Panc1 (cell line): ENCODE measurements at regions not wholly inside any gene's neighbourhood (a gene's known extent, or its start where the extent isn't known, plus 50 kb on each side); places are given as distances from the start of the nearest gene placed in this dataset.

Experiments used
- ATAC-seq: fragments of 200-7000 bp; cut with Tn5 transposase; 2 replicates; pipeline ENCODE4 v1.9.1; 2020; ENCODE audit warnings: mild to moderate bottlenecking, moderate library complexity
- BruUV-seq: library from RNA; stranded (reverse); fragments of 400-500 nt; replicated peaks from 2 replicates; lab custom pipeline; 2021; lab: Mats Ljungman, UMichigan
- CTCF ChIA-PET: fragments of 300-600 bp; sonication (Branson Sonifier 250); formaldehyde crosslinking; loops from one replicate; lab custom pipeline; 2022; ENCODE audit warnings: antibody characterized with exemption; lab: Charles Lee
- POLR2A ChIA-PET: fragments of 300-600 bp; sonication (Branson Sonifier 250); formaldehyde crosslinking; loops from one replicate; lab custom pipeline; 2022; ENCODE audit warnings: antibody characterized with exemption; lab: Charles Lee
- DNase-seq: peaks from one replicate; pipeline ENCODE4 v3.0.0-alpha.2; 2010; ENCODE audit warnings: low read depth, low spot score
- H3K27ac ChIP-seq: 2 replicates; pipeline ENCODE4 v1.5.1; 2011; ENCODE audit warnings: mild to moderate bottlenecking, low read length, inconsistent platforms
- H3K27me3 ChIP-seq: fragments of 200-500 bp; sonication (Bioruptor generic); 2 replicates; pipeline ENCODE4 v1.6.0; 2014; ENCODE audit warnings: low read length, inconsistent platforms; ENCODE audit not compliant: control insufficient read depth, insufficient read depth
- H3K36me3 ChIP-seq: fragments of 200-500 bp; sonication (Bioruptor generic); 2 replicates; pipeline ENCODE4 v1.5.1; 2014; ENCODE audit warnings: inconsistent platforms, mild to moderate bottlenecking, low read length, moderate library complexity; ENCODE audit not compliant: control insufficient read depth, insufficient read depth
- H3K4me1 ChIP-seq: 2 replicates; pipeline ENCODE4 v1.5.1; 2011; ENCODE audit warnings: inconsistent platforms, mild to moderate bottlenecking, low read length, moderate library complexity; ENCODE audit not compliant: control insufficient read depth, insufficient read depth
- H3K4me3 ChIP-seq, 2 experiments: 2 replicates each; pipeline ENCODE4 v1.5.1; 2011 to 2012; ENCODE audit warnings: low read depth in 2 of 2, low read length in 2 of 2, mild to moderate bottlenecking in 2 of 2, inconsistent platforms in 1 of 2, moderate library complexity in 1 of 2
- H3K9me3 ChIP-seq: fragments of 200-500 bp; sonication (Bioruptor generic); 2 replicates; pipeline ENCODE4 v1.5.1; 2014; ENCODE audit warnings: low read depth, mild to moderate bottlenecking, inconsistent platforms, low read length, moderate library complexity; ENCODE audit not compliant: control insufficient read depth, insufficient read depth
- CTCF ChIP-seq: fragments of 450-650 bp; IDR thresholded peaks from 2 replicates; pipeline ENCODE4 v1.5.1; 2017; ENCODE audit warnings: mild to moderate bottlenecking
- POLR2AphosphoS5 ChIP-seq: IDR thresholded peaks from 2 replicates; pipeline ENCODE4 v1.6.1; 2012; ENCODE audit warnings: mild to moderate bottlenecking, low read depth, low read length, moderate library complexity
- REST ChIP-seq, 2 experiments: IDR thresholded peaks; 2 replicates each; pipeline ENCODE4 v1.6.1; 2011 to 2012; ENCODE audit warnings: low read depth in 2 of 2, control low read depth in 1 of 2, low read length in 1 of 2, mild to moderate bottlenecking in 1 of 2, moderate library complexity in 1 of 2; ENCODE audit not compliant: insufficient read depth in 1 of 2
- SIN3A ChIP-seq: IDR thresholded peaks from 2 replicates; pipeline ENCODE4 v1.6.1; 2012; ENCODE audit warnings: low read depth, mild to moderate bottlenecking, low read length, moderate library complexity, borderline replicate concordance; ENCODE audit not compliant: insufficient read depth
- TCF7L2 ChIP-seq: IDR thresholded peaks from 2 replicates; pipeline ENCODE4 v1.6.1; 2011; ENCODE audit warnings: mild to moderate bottlenecking, low read depth, low read length, inconsistent platforms
- in situ Hi-C: cut with HindIII; loops from 2 replicates; pipeline ENCODE4 v1.10.0; 2016; ENCODE audit warnings: low sequenced_read_pairs, low pct_unique_long_range_greater_than_20kb
- intact Hi-C: fragments of 100-400 bp; cut with micrococcal nuclease; formaldehyde crosslinking; loops from one replicate; pipeline ENCODE4 v1.10.0; 2022; ENCODE audit not compliant: unreplicated experiment

GRCh38 chr7:52009181-52009580 is 692.6 kb upstream of the COBL start:
- no peak for TF ChIP-seq SIN3A
- no peak for TF ChIP-seq POLR2AphosphoS5
- no peak for TF ChIP-seq CTCF
- TF ChIP-seq TCF7L2, result no peak
- TF ChIP-seq REST (IDR thresholded peaks at IDR 0.05; ENCODE audit: insufficient read depth in 1 of 2, low read depth in 2 of 2, low read length in 1 of 2), result no peak
- no peak overlapping the region for H3K4me3 ChIP-seq
- no peaks in the 10 kb centered on the region; the same call in 1 of the 2 replicates for H3K9me3 ChIP-seq
- ATAC-seq (no peak), DNase-seq (no peak)
- H3K27ac ChIP-seq, result no peak overlapping the region
- H3K36me3 ChIP-seq, result no peaks in the 10 kb centered on the region
- ChIA-PET CTCF (no interaction called here), POLR2A (no interaction called here)
- H3K4me1 ChIP-seq, result no peaks in the 10 kb centered on the region
- intact Hi-C loops, result no loop called here
- H3K27me3 ChIP-seq, result no peaks in the 10 kb centered on the region
- in situ Hi-C loops, result no loop called here
- BruUV-seq, result no TSS peak

- H3K36me3 ChIP-seq, result no peaks in the 10 kb centered on the region
- H3K9me3 ChIP-seq, result no peaks in the 10 kb centered on the region
- ChIA-PET POLR2A (no interaction called here), CTCF (interaction anchor here (0.7 kb wide), 1 partner anchor 541 kb away, joined by 5 read pairs; no protein-coding TSS in a partner anchor)
- H3K27me3 ChIP-seq, result no peaks in the 10 kb centered on the region
- no peak overlapping the region for H3K4me3 ChIP-seq
- no peak overlapping the region for H3K27ac ChIP-seq
- DNase-seq, result no peak
- in situ Hi-C loops, result no loop called here
- intact Hi-C loops, result no loop called here
- TF ChIP-seq POLR2AphosphoS5, result no peak
- TF ChIP-seq REST (IDR thresholded peaks at IDR 0.05; ENCODE audit: insufficient read depth in 1 of 2, low read depth in 2 of 2, low read length in 1 of 2), result no peak
- TF ChIP-seq SIN3A, result no peak
- H3K4me1 ChIP-seq, result no peaks in the 10 kb centered on the region
- ATAC-seq, result no peak
- no TSS peak for BruUV-seq
Measured at GRCh38 chr7:52006674-52007073, 690.1 kb upstream of the COBL start.
